ENCODE measurements at regions not wholly inside any gene's neighbourhood (a gene's known extent, or its start where the extent isn't known, plus 50 kb on each side); places are given as distances from the start of the nearest gene placed in this dataset.
"Not testable (repeated sequence)": the region's sequence is repeated elsewhere in the genome, so short reads cannot be mapped to it uniquely, and the experiment has no call there.

GRCh38 chr3:178350763-178351162 is 185.5 kb upstream of the KCNMB2 start:
- FAIRE-seq, result no peak

DNA sequence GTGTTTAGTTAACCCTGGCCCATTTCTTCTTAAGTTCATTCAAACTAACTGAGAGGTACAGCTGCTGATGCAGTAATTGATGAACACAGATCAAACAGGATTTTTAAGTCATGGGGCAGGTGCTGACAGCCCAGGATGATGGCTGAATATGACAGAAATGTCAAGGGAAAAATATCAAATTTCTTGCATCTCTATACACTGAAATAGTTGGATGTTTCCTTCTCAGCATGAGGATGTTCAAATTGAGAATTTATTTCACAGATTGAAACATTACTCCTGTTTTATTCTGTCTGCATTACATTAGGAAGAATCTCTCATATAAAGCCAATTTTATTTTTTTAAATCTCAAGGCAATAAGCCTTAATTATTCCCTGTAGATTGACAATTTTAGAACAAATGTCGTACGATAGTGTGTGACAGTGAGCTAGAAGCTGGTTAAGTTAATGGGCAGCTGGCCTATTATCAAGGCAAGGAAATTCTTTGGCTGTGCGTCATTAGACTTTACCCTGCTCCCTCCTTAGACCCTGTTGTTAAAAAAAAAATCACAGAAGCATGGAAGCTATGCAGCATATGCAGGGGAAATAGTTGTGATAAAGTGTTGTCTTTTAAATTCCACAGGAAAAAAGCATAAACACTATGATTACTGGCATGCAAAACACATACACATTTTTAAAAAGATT is 183.8 kb upstream of the KCNMB2 start:
- FAIRE-seq, result no peak

GRCh38 chr3:178353006-178353694 is 183.1 kb upstream of the KCNMB2 start:
- no peak for FAIRE-seq

- no peak for FAIRE-seq
Measured at GRCh38 chr3:178359728-178360127, 176.5 kb upstream of the KCNMB2 start.

DNA sequence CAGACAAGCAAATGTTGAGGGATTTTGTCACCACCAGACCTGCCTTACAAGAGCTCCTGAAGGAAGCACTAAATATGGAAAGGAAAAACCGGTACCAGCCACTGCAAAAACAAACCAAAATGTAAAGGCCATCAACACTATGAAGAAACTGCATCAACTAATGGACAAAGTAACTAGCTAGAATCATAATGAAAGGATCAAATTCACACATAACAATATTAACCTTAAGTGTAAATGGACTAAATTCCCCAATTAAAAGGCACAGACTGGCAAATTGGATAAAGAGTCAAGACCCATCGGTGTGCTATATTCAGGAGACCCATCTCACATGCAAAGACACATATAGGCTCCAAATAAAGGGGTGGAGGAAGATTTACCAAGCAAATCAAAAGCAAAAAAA is 173.2 kb upstream of the KCNMB2 start:
- FAIRE-seq, result not testable (repeated sequence)

DNA sequence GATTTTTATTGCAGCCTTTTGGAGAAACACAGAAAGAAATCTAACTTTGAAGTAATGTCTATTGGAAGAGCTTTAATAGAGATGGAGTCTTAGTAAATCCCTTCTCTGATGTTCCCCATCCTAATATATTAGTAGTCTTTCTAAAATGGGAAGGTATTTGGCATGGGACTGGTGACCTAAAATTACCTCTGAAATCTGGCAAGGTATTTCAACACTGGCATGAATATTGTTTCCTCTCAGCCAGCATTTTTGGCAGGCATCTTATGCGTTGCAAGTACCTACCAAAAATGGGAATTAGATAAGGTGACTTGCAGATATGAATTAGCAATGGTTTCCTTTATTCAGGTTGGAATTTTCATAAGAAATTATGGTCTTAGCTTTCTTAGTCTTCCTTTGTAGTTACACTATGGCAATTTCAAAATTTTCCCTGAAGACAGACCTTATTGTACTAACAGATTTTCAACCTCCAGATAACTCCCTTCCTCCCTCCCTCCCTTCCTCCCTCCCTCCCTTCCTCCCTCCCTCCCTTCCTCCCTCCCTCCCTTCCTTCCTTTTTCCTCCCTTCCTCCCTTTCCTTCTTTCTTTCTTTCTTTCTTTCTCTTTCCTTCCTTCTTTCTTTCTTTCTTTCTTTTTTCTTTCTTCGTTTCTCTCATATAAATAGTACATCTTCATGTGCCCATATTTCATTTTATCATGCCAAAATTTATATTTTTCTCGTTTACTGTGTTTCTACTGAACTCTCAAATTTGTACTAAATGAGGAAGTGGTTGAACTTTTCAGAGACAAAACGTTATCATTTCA is 168.2 kb upstream of the KCNMB2 start:
- FAIRE-seq, result no peak

DNA sequence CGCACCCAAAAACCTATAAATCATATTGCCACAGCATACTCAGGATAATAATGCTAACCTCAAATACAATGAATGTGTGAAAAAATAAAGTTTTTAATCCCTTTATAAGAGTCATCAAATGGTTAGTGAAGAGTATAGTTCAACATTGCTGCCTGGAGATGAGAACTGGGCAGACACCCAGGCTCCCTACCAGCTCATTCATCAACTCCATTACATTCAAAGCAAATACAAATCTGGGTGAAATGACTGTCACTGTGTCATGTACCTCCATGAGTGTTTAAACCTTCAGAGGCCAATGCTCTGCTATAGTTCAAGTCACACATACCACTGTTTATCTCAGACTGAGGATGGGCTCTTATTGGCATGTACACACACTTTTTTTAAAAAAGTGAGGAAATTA is 167.2 kb upstream of the KCNMB2 start:
- no peak for FAIRE-seq

- no peak for FAIRE-seq
Measured at GRCh38 chr3:178369811-178370210, 166.4 kb upstream of the KCNMB2 start.

GRCh38 chr3:178370387-178370786 is 165.8 kb upstream of the KCNMB2 start:
- FAIRE-seq, result no peak

DNA sequence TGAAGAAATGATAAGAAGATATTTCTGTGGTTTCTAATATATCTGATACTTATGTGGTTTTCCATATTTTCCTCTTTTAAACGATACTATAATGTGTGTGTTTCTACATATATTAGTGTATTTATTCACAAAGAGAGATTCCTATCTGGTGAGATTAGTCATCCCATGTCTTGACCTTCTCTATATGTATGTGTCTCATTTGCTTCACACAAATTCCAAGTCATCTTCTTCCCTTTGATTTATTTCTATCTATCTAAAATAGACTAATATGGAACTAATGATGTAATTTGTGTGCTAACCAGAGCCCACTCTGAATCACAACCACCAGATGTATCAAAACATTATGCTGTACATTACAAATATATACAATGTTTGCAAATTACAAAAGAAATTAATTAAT is 154.7 kb upstream of the KCNMB2 start:
- FAIRE-seq, result no peak

- FAIRE-seq, result no peak
Measured at GRCh38 chr3:178381971-178382448, 154.2 kb upstream of the KCNMB2 start.

DNA sequence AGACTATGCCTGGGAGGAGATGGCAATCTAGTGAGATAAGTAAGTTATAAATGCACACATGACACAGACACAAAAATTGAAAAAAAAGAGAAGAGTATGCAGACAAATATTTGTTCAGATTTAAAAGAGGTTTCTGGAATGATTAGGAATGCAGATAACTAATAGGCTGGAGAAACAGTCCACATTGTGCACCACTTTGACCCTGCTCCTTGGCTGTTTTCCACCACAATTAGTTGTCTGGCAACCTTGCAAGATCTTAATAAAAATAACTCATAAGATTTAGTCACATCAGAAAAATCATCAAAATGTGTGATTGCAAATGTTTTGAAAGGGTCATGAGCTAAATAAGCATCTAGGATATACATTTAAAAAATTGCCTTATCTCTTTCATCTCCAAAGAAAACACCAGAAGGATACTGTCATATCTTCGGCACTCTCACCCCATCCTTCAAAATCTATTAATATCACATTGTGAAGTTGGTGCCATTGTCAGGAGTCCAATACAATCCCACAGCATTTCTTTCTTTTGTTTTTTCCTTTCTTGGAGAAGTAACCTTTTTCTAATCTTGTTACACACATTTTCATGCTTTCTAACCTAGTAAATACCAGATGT is 153.7 kb upstream of the KCNMB2 start:
- no peak for FAIRE-seq

GRCh38 chr3:178384321-178385230 is 151.7 kb upstream of the KCNMB2 start:
- FAIRE-seq, result no peak

DNA sequence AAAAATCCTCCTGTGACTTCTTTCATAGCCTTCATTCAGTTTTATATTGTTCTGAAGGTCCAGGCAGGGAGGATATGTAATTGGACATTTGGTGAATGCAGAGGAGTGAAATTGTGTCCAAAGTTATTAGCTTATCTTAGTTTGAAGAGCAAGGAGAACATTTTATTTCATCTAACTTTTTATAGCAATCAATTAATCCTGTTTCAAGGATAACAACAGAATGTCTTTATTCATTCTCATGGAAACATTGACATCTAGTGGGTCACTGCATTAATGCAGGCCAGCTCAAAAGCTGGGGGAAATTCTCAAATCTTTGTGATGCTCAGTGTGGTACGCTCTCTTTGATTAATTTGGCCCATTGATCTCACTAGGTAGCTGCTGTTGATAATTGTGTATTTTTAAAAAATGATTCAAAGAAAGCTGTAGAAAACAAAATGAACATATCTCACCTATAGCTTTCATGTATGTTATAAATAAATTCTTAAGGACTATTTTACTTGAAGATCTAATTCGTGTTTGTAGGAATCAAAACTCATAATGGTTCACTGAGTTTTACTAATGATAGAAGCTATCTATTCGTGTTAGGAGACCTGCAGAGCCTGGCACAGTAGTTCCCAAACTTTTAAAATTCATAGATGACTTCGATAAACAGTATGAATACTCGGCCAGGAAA is 150.8 kb upstream of the KCNMB2 start:
- peak; percentile 8 for FAIRE-seq

GRCh38 chr3:178386401-178386800 is 149.8 kb upstream of the KCNMB2 start:
- FAIRE-seq, result no peak

- no peak for FAIRE-seq
Measured at GRCh38 chr3:178386880-178387279, 149.4 kb upstream of the KCNMB2 start.

DNA sequence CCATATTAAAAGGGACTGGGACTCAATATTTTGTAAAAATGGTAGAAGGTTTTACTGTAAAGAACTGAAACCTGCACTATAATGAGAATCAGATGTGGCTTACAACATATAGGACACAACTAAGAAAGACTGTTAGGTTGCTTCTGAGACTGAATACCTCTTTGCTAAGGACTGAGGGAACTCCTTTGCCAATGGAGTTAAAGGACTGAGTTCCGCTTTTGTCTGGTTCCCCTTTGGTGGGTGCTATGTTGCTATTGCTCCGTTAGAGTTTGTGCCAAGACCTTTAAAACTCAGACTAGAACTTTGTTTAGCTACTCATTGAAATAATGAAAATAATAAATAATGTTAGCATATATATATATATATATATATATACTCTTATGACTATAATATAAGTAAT is 147.8 kb upstream of the KCNMB2 start:
- no peak for FAIRE-seq

DNA sequence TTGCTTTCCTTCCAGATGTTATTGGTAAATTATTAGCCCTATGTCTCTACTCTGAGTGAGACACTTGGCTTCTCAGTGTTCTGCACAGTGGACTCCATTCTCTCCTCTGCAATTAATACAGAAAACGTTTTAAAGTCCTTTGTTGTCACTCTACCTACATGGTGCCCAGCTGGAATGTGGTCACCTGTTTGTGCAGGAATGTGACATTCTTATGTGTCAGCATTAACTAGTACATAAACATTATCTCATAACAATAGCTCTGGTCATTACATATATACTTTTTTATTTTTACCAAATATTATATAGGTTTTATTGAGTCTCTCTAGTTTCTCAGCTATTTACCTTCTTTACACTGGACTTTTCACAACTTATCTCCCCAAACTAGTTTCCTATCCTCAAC is 147.0 kb upstream of the KCNMB2 start:
- no peak for FAIRE-seq

DNA sequence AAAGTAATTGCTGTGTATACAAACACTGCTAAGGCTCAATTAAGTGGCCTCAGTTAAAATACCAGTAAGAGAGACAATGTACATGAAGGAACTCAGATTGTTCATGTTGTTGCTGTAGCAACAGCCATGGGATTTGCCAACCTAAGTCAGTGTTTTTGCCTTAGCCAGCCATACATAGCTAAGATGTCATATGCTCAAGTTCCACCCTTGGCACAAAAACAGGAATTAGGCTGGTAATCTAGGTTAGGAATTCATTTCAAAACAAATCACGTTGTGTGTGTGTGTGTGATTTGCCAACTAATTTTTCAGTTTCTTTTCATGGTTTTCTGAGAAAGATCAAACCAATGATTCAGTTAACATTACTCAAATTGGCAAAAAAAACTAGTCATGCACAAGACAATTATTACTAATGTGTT is 143.7 kb upstream of the KCNMB2 start:
- no peak for FAIRE-seq

- FAIRE-seq, result no peak
Measured at GRCh38 chr3:178393146-178393545, 143.1 kb upstream of the KCNMB2 start.

GRCh38 chr3:178393824-178394223 is 142.4 kb upstream of the KCNMB2 start:
- no peak for FAIRE-seq

DNA sequence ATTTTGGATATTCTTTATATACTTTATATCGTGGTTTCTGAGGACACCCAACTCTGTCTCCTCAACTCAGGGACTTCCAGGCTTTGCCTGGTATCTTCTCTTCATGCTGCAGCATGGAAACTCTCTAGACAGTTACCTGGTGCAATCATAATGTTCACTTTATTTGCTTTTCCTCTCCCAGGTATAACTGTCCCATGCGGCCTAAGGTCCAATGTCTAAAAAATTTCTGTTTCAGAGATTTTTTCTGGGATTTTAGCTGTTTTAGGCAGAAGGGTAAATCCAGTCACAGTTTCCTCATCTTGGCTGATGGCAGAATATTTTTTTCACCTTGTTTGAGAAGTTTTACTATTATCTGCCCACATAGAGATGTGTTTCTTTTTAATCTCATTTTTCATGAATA is 139.9 kb upstream of the KCNMB2 start:
- no peak for FAIRE-seq
